ENCODE measurements at regions not wholly inside any gene's neighbourhood (a gene's known extent, or its start where the extent isn't known, plus 50 kb on each side); places are given as distances from the start of the nearest gene placed in this dataset.

- H3K27me3 ChIP-seq = no peaks in the 10 kb centered on the region
- no peak overlapping the region for H3K27ac ChIP-seq
- Mint-ChIP-seq H3K4me1 (peaks cover 16% of the 10 kb centered on the region), H3K27ac (no peak overlapping the region), H3K4me3 (no peak overlapping the region), H3K9me3 (no peaks in the 10 kb centered on the region), H3K27me3 (ENCODE audit: insufficient read depth, low read depth) (peaks cover 7% of the 10 kb centered on the region), H3K36me3 (no peaks in the 10 kb centered on the region)
- H3K4me2 ChIP-seq = no peak overlapping the region
- peaks cover 10% of the 10 kb centered on the region for H3F3A ChIP-seq (ENCODE audit: low read depth)
- H4K20me1 ChIP-seq (ENCODE audit: low read depth) = no peaks in the 10 kb centered on the region
- TF ChIP-seq, protein P1, sequence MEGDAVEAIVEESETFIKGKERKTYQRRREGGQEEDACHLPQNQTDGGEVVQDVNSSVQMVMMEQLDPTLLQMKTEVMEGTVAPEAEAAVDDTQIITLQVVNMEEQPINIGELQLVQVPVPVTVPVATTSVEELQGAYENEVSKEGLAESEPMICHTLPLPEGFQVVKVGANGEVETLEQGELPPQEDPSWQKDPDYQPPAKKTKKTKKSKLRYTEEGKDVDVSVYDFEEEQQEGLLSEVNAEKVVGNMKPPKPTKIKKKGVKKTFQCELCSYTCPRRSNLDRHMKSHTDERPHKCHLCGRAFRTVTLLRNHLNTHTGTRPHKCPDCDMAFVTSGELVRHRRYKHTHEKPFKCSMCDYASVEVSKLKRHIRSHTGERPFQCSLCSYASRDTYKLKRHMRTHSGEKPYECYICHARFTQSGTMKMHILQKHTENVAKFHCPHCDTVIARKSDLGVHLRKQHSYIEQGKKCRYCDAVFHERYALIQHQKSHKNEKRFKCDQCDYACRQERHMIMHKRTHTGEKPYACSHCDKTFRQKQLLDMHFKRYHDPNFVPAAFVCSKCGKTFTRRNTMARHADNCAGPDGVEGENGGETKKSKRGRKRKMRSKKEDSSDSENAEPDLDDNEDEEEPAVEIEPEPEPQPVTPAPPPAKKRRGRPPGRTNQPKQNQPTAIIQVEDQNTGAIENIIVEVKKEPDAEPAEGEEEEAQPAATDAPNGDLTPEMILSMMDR (IDR thresholded peaks at IDR 0.05) = no peak
- TF ChIP-seq EZH2 (IDR thresholded peaks at IDR 0.05) (no peak), EZH2phosphoT487 (IDR thresholded peaks at IDR 0.05) (no peak)
- no peaks in the 10 kb centered on the region for H3K79me2 ChIP-seq (ENCODE audit: low read depth)
- H3K36me3 ChIP-seq = no peaks in the 10 kb centered on the region
- H3K9me3 ChIP-seq (ENCODE audit: low read depth) = no peaks in the 10 kb centered on the region
- DNase-seq (ENCODE audit: low spot score) = no peak
- peaks cover 16% of the 10 kb centered on the region for H3K4me1 ChIP-seq
- H3K9ac ChIP-seq = no peak overlapping the region
- no peak overlapping the region for H2AFZ ChIP-seq (replicated peaks)
- H3K4me3 ChIP-seq = no peak overlapping the region
Measured at GRCh38 chr15:47990821-47991220, 130.0 kb upstream of the SLC24A5 start.

DNA sequence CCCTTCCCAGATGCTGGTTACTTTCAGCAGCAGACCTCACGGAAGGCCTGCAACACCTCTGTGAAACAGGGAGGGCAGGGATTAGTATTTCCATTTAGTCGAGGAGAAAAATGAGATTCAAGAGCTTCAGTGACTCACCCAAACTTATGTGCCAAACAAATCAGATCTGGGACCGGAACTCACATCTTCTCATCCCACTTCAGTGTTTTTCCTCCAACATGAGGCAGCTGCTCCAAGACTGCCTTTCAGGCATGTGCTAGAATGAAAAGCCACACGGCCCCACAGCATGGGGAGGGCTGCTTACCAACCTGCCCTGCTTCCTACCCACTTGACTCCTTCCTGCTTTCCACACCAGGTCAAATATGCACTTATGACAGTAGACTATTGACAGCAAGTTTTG lies 129.4 kb upstream of the SLC24A5 start:
- Mint-ChIP-seq H3K9me3 (no peaks in the 10 kb centered on the region), H3K36me3 (no peaks in the 10 kb centered on the region), H3K4me1 (peaks cover 15% of the 10 kb centered on the region), H3K4me3 (no peak overlapping the region), H3K27ac (no peak overlapping the region), H3K27me3 (ENCODE audit: insufficient read depth, low read depth) (peaks cover 7% of the 10 kb centered on the region)
- Histone ChIP-seq H3K9me3 (ENCODE audit: low read depth) (no peaks in the 10 kb centered on the region), H3K36me3 (no peaks in the 10 kb centered on the region), H4K20me1 (ENCODE audit: low read depth) (no peaks in the 10 kb centered on the region), H3F3A (ENCODE audit: low read depth) (peaks cover 10% of the 10 kb centered on the region), H3K9ac (no peak overlapping the region), H3K4me3 (no peak overlapping the region), H3K27me3 (no peaks in the 10 kb centered on the region), H3K79me2 (ENCODE audit: low read depth) (no peaks in the 10 kb centered on the region), H2AFZ (replicated peaks) (no peak overlapping the region), H3K27ac (no peak overlapping the region), H3K4me1 (peaks cover 15% of the 10 kb centered on the region), H3K4me2 (no peak overlapping the region)
- TF ChIP-seq EZH2phosphoT487 (IDR thresholded peaks at IDR 0.05) = no peak
- TF ChIP-seq EZH2 (IDR thresholded peaks at IDR 0.05) = no peak
- TF ChIP-seq, protein P1 (IDR thresholded peaks at IDR 0.05) = no peak
- no peak for DNase-seq (ENCODE audit: low spot score)

- H3K36me3 Mint-ChIP-seq = no peaks in the 10 kb centered on the region
- DNase-seq (ENCODE audit: low spot score) = no peak
- no peaks in the 10 kb centered on the region for H3K36me3 ChIP-seq
- H3K9ac ChIP-seq = no peak overlapping the region
- peaks cover 7% of the 10 kb centered on the region for H3K27me3 Mint-ChIP-seq (ENCODE audit: insufficient read depth, low read depth)
- no peak overlapping the region for H3K27ac ChIP-seq
- H3K9me3 ChIP-seq (ENCODE audit: low read depth) = no peaks in the 10 kb centered on the region
- no peak overlapping the region for H3K27ac Mint-ChIP-seq
- H3K4me1 Mint-ChIP-seq = no peaks in the 10 kb centered on the region
- H3K79me2 ChIP-seq (ENCODE audit: low read depth) = no peaks in the 10 kb centered on the region
- no peaks in the 10 kb centered on the region for H3K4me1 ChIP-seq
- TF ChIP-seq, protein P1 (IDR thresholded peaks at IDR 0.05) = no peak
- no peak for TF ChIP-seq EZH2phosphoT487 (IDR thresholded peaks at IDR 0.05)
- no peak for TF ChIP-seq EZH2 (IDR thresholded peaks at IDR 0.05)
- H3K4me2 ChIP-seq = no peak overlapping the region
- no peaks in the 10 kb centered on the region for H4K20me1 ChIP-seq (ENCODE audit: low read depth)
- no peaks in the 10 kb centered on the region for H3F3A ChIP-seq (ENCODE audit: low read depth)
- H2AFZ ChIP-seq (replicated peaks) = no peak overlapping the region
- no peak overlapping the region for H3K4me3 Mint-ChIP-seq
- no peak overlapping the region for H3K4me3 ChIP-seq
- no peaks in the 10 kb centered on the region for H3K9me3 Mint-ChIP-seq
- H3K27me3 ChIP-seq = no peaks in the 10 kb centered on the region
Measured at GRCh38 chr15:47993051-47993450, 127.7 kb upstream of the SLC24A5 start.
